GM12872 (cell line): ENCODE measurements at regions not wholly inside any gene's neighbourhood (a gene's known extent, or its start where the extent isn't known, plus 50 kb on each side); places are given as distances from the start of the nearest gene placed in this dataset.

Source experiments
- TF ChIP-seq, protein P1 (sequence below): IDR thresholded peaks from 3 replicates; pipeline ENCODE4 v1.5.1; 2011; ENCODE audit warnings: low read depth, mild to moderate bottlenecking, low read length, moderate library complexity; ENCODE audit not compliant: insufficient read depth

DNA sequence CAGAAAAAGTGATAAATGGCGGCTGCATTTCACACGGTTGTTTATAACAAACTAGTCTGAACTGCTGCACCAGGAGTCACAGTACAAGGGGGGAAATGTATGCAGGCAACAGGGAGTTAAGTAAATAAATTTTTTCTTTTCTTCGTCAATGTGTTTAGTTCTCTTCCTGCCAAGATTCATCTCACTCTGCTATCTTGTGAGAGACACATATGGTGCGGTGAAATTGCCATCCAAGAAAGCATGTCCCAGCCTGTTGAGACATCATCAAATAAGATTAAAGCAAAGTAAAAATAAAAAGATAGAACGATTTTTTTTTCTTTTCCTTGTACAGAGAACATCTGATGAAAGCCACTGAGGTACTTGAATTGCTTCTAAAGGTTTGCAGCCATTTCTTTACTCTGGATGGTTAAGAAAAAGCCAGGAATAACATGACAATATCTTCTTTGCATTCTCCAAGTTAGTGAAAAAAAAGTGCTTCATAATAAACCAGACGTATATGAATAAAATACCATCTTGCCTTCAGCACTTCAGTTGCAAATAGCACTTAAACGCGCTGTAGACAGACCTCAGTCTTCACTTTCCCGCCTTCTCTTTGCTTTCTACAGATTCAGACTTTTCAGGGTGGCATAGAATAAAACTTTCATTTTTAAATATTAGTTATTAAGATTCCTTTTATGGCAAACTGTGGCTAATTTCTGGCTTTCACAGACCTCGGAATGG lies 506.2 kb upstream of the ZFHX3 start:
- TF ChIP-seq, protein P1, sequence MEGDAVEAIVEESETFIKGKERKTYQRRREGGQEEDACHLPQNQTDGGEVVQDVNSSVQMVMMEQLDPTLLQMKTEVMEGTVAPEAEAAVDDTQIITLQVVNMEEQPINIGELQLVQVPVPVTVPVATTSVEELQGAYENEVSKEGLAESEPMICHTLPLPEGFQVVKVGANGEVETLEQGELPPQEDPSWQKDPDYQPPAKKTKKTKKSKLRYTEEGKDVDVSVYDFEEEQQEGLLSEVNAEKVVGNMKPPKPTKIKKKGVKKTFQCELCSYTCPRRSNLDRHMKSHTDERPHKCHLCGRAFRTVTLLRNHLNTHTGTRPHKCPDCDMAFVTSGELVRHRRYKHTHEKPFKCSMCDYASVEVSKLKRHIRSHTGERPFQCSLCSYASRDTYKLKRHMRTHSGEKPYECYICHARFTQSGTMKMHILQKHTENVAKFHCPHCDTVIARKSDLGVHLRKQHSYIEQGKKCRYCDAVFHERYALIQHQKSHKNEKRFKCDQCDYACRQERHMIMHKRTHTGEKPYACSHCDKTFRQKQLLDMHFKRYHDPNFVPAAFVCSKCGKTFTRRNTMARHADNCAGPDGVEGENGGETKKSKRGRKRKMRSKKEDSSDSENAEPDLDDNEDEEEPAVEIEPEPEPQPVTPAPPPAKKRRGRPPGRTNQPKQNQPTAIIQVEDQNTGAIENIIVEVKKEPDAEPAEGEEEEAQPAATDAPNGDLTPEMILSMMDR: no peak

DNA sequence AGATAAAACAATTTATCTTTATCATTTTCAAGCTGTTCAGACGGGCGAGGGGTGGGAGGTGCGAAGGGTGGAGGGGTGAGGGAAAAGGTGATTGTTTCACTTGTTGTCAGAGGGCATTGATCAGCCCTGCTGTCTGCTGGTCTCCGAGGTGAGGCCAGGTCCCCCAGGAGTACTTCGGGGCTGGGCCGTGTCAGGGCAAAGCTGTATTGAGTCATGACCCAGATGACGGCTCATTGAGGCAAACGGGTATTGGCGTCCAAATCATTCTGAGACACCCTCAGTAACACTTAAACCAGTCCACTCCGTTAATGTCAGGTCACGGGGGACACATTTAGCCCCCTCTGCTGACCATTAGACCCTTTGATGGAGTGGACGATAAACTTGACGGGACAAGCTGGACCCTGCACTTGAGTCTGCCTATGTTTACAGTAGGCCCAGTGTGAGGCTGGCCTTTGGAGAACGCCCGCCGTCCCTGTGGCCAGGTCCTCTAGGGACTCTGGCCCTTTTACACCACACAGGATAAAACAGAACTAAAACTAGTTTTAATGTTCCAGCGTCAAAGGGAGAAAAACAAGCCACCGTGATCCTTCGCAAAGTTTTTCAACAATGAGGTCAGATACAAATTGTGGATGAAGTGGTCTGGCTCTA lies 502.2 kb upstream of the ZFHX3 start:
- TF ChIP-seq, protein P1: no peak

DNA sequence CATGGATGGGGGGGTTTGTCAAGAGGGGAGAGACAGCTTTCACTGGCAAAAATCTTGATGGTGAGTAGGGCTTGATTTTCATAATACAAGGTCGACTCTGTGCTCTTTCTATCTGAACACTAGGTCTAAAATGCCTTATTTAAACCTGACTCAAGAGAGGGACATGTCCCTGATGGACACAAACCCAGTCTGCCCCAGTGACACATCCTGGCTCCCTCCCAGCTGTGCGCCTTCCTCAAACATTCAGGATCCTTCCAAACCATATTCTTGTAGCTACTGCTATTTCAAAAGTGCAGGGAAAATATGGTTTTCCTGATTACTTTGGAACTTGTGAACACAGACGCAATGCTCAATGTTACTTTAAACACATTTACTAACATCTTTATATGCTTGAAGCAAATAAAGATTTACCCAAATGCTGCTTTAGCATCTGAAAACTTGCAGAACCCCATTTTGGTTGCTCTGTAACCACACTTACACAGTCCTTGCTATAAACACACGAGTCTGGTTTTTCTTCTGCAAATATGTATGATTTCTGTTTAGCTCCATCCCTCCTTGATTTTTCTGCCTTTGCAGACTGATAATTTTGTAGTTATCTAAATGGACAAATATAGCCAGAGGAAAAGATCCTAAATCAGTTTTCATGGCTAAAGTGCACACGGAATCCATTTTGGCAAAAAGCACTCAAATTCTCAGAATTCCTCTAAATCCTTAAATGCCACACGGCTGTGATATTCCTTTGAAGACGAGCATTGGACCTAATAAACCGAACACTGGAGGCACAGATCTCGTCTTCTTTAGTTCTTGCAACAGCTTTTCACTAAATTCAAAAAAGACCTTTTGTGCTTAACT lies 499.9 kb upstream of the ZFHX3 start:
- TF ChIP-seq, protein P1: no peak

DNA sequence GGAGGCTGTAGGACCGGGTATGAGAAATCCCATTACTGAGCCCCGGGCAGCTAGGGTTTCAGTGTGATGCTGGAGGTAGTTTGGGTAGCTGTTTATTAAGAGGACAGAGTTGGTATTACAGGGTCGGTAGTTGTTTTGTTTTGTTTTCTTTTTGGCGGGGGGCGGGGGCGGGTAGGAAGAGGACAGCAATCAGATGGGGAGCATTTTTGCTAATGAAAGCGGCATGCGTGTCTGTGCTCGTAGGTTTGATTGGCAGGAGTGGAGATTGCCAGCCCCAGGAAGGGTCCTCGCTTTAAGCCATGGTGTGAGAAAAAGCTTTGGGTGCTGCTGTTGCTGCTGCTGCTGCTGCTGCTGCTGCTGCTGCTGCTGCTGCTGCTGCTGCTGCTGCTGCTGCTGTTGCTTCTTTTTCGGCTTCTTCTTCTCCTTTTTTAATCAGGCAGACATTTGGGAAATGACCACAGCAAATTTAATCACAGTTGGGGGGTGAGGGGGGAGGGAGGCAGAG lies 498.5 kb upstream of the ZFHX3 start:
- TF ChIP-seq, protein P1: no peak

DNA sequence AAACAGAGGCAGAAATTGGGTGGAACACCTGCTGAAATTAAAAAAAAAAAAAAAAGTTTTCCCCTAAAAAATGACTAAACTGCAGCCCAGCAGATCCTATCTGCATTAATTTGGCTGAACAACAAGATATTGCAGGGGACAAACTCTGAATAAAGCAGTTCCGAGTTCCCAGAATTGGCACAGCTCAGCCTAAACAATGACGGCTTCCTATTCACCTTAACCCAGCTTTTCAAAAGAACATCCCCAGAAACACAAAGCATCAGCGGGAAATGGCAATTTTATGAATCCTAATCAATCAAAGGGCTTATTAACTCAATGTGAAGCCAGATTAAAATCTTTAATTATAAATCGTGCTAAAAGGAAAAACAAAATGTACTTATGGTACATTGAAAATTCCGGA lies 497.8 kb upstream of the ZFHX3 start:
- TF ChIP-seq, protein P1: no peak

DNA sequence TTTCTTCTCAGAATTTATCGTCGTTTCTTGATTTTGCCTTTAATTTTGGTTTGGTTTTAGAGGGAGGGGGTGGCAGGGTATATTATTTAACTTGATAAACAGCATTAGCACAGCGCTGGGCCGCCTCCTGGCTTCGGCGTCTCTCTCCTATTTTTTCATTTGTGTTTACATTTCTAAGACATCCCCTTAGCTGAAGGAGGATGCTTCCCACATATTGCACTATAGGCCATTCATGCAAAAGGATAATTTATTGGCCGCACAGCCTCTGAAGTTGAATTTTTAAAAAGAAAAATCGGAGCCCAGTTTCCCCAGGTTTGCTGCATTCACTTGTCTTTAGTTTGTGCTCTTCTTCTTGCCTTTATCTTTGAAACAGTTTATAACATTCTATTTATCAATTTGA lies 497.4 kb upstream of the ZFHX3 start:
- TF ChIP-seq, protein P1: no peak

DNA sequence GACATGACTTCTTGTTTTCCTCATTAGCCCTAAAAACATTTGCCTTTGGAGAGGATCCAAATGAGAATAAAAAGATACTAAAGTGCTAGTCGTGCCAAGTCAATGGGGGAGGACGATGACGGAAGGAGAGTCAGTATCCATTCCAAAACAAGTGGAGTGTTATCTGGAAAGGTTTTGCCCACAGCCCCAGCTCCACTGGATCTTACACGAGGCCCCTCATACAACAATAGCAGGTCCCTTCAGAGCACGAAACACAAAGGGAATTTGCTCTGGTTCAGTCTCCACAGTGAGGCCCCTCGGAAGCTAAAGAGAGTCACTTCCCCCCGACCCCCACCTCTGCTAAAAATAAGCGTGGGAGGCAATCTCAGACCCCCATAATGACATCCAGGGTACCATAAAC lies 496.9 kb upstream of the ZFHX3 start:
- TF ChIP-seq, protein P1: no peak
